WTC11 (cell line): ENCODE measurements at regions not wholly inside any gene's neighbourhood (a gene's known extent, or its start where the extent isn't known, plus 50 kb on each side); places are given as distances from the start of the nearest gene placed in this dataset.

Experiments
- ATAC-seq: fragments of 200-7000 bp; cut with Tn5 transposase; 2 replicates; pipeline ENCODE4 v1.10.0; 2021; ENCODE audit warnings: mild to moderate bottlenecking, moderate library complexity
- CTCF ChIA-PET: fragments of 300-600 bp; sonication (Branson Sonifier 250); formaldehyde crosslinking; loops from one replicate; lab custom pipeline; 2021; ENCODE audit warnings: antibody characterized with exemption; lab: Charles Lee
- POLR2A ChIA-PET: fragments of 350-600 bp; sonication (Branson Sonifier 250); formaldehyde crosslinking; loops from one replicate; lab custom pipeline; 2021; ENCODE audit warnings: antibody characterized with exemption; lab: Charles Lee
- DNase-seq: peaks from one replicate; pipeline ENCODE4 v3.0.0; 2021; ENCODE audit warnings: low spot score
- H3K27ac Mint-ChIP-seq: 2 replicates; pipeline ENCODE4 v1.8.0; 2021; ENCODE audit warnings: mixed read lengths
- H3K27me3 Mint-ChIP-seq: 2 replicates; pipeline ENCODE4 v1.8.0; 2021; ENCODE audit warnings: low read depth, mild to moderate bottlenecking, moderate library complexity, mixed read lengths
- H3K36me3 Mint-ChIP-seq: 2 replicates; pipeline ENCODE4 v1.8.0; 2021; ENCODE audit warnings: mixed read lengths
- H3K4me1 Mint-ChIP-seq: 2 replicates; pipeline ENCODE4 v1.8.0; 2022; ENCODE audit warnings: mixed read lengths
- H3K4me3 Mint-ChIP-seq: 2 replicates; pipeline ENCODE4 v1.8.0; 2021; ENCODE audit warnings: mild to moderate bottlenecking, moderate library complexity, mixed read lengths
- H3K9me3 Mint-ChIP-seq: 2 replicates; pipeline ENCODE4 v1.8.0; 2021; ENCODE audit warnings: mixed read lengths
- ELF4 ChIP-seq: sonication (generic); formaldehyde crosslinking; IDR thresholded peaks from 2 replicates; pipeline ENCODE4 v1.8.1; 2022; ENCODE audit warnings: low read depth, mild to moderate bottlenecking, moderate library complexity, missing genetic modification reagents
- FOXJ3 ChIP-seq: sonication (generic); formaldehyde crosslinking; IDR thresholded peaks from 2 replicates; pipeline ENCODE4 v1.9.0; 2021; ENCODE audit warnings: missing genetic modification reagents, mild to moderate bottlenecking, borderline replicate concordance
- GTF2I ChIP-seq: fragments of 250-450 bp; sonication (Bioruptor Pico); conservative IDR thresholded peaks from 2 replicates; pipeline ENCODE4 v1.4.0; 2021; ENCODE audit warnings: mild to moderate bottlenecking
- JAZF1 ChIP-seq: fragments of 250-450 bp; sonication (Bioruptor Pico); IDR thresholded peaks from 2 replicates; pipeline ENCODE4 v1.9.0; 2021; ENCODE audit warnings: moderate library complexity, mild to moderate bottlenecking, inconsistent platforms
- KAT7 ChIP-seq: sonication (generic); formaldehyde crosslinking; IDR thresholded peaks from 2 replicates; pipeline ENCODE4 v1.8.1; 2023; ENCODE audit warnings: missing genetic modification reagents, mild to moderate bottlenecking, borderline replicate concordance
- NFATC4 ChIP-seq: fragments of 250-450 bp; sonication (Bioruptor Pico); IDR thresholded peaks from 2 replicates; pipeline ENCODE4 v1.9.0; 2021; ENCODE audit warnings: mild to moderate bottlenecking
- NR1H2 ChIP-seq: sonication (generic); formaldehyde crosslinking; IDR thresholded peaks from 2 replicates; pipeline ENCODE4 v1.9.0; 2021; ENCODE audit warnings: mild to moderate bottlenecking, moderate library complexity, missing genetic modification reagents
- SMAD4 ChIP-seq: sonication (generic); formaldehyde crosslinking; IDR thresholded peaks from 2 replicates; pipeline ENCODE4 v1.8.0; 2022; ENCODE audit warnings: mild to moderate bottlenecking, missing genetic modification reagents
- ZBTB21 ChIP-seq: sonication (generic); formaldehyde crosslinking; IDR thresholded peaks from 2 replicates; pipeline ENCODE4 v1.8.1; 2023; ENCODE audit warnings: mild to moderate bottlenecking, missing genetic modification reagents, borderline replicate concordance
- ZNF396 ChIP-seq: fragments of 250-450 bp; sonication (Bioruptor Pico); IDR thresholded peaks from 2 replicates; pipeline ENCODE4 v1.8.0; 2021; ENCODE audit warnings: mild to moderate bottlenecking, moderate library complexity, borderline replicate concordance
- TF ChIP-seq, protein P1 (sequence below): fragments of 250-450 bp; sonication (Bioruptor Pico); IDR thresholded peaks from 2 replicates; pipeline ENCODE4 v2.1.2; 2022; ENCODE audit warnings: mild to moderate bottlenecking, moderate library complexity
- TF ChIP-seq, protein P2 (sequence below): sonication (generic); formaldehyde crosslinking; IDR thresholded peaks from 2 replicates; pipeline ENCODE4 v1.8.1; 2022; ENCODE audit warnings: mild to moderate bottlenecking, missing genetic modification reagents, moderate library complexity, borderline replicate concordance
- TF ChIP-seq, protein P3 (sequence below): sonication (generic); formaldehyde crosslinking; conservative IDR thresholded peaks from 2 replicates; pipeline ENCODE4 v1.8.1; 2022; ENCODE audit warnings: mild to moderate bottlenecking, missing genetic modification reagents
- TF ChIP-seq, protein P4 (sequence below): sonication (generic); formaldehyde crosslinking; IDR thresholded peaks from 2 replicates; pipeline ENCODE4 v1.8.0; 2023; ENCODE audit warnings: mild to moderate bottlenecking, missing genetic modification reagents
- TF ChIP-seq, protein P5 (sequence below): fragments of 250-450 bp; sonication (Bioruptor Pico); IDR thresholded peaks from 2 replicates; pipeline ENCODE4 v1.9.0; 2021; ENCODE audit warnings: moderate library complexity, mild to moderate bottlenecking, inconsistent platforms, borderline replicate concordance
- TF ChIP-seq, protein P6 (sequence below): sonication (generic); formaldehyde crosslinking; IDR thresholded peaks from 2 replicates; pipeline ENCODE4 v1.8.1; 2023; ENCODE audit warnings: mild to moderate bottlenecking, missing genetic modification reagents, moderate library complexity

DNA sequence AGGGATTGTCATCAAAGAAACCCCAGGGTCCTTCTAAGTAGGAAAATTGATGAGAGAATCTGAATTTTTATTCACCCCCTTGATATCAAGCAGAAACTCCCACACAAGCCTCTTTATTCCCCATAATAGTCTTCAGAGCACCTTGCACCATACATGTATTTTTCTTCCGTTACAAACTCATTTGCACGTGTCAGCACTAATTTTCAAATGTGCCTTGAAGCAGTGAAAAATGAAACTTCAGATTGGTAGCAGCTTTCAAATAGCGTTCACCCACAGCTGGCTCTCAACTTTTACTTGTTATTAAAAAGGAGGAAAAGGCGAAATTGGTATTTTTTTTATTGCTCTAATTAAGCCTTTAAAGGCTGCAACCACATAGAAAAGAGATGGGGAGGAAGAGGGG lies 343.0 kb upstream of the TENM4 start:
- DNase-seq (no peak), ATAC-seq (no peak)
- H3K9me3 Mint-ChIP-seq: 0 out of 2 replicates have a peak, but pooled peaks cover 3% of the 10 kb centered on the region
- H3K4me3 Mint-ChIP-seq: no peak overlapping the region
- CTCF ChIA-PET: no interaction called here
- peaks cover 5% of the 10 kb centered on the region for H3K4me1 Mint-ChIP-seq
- POLR2A ChIA-PET: no interaction called here
- no peak overlapping the region for H3K27ac Mint-ChIP-seq
- TF ChIP-seq, protein P1, sequence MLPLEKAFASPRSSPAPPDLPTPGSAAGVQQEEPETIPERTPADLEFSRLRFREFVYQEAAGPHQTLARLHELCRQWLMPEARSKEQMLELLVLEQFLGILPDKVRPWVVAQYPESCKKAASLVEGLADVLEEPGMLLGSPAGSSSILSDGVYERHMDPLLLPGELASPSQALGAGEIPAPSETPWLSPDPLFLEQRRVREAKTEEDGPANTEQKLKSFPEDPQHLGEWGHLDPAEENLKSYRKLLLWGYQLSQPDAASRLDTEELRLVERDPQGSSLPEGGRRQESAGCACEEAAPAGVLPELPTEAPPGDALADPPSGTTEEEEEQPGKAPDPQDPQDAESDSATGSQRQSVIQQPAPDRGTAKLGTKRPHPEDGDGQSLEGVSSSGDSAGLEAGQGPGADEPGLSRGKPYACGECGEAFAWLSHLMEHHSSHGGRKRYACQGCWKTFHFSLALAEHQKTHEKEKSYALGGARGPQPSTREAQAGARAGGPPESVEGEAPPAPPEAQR (CRISPR knock-in tag): no peak
- H3K27me3 Mint-ChIP-seq: no peaks in the 10 kb centered on the region
- H3K36me3 Mint-ChIP-seq: no peaks in the 10 kb centered on the region

DNA sequence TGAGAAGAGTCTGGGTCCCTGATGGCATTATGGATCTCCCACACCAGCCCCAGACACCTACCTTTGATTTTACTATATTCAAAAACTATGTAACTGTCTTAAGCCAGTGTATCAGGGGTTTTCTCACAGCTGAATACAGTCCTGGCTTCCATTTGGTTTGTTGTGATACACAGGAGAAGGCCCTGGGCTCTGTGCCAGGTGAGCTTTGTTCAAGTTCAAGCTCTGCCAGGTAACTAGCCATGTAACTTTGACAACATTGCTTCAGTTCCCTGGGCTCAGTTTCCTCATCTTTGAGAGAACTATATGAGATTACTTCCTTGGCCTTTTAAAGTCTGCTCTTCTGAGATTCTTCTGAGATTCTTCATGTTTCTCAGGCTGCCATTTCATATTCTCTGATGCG lies 327.5 kb upstream of the TENM4 start:
- Mint-ChIP-seq H3K4me3 (no peak overlapping the region), H3K9me3 (no peaks in the 10 kb centered on the region), H3K36me3 (no peaks in the 10 kb centered on the region), H3K27ac (no peak overlapping the region), H3K4me1 (no peaks in the 10 kb centered on the region), H3K27me3 (peaks cover 3% of the 10 kb centered on the region; the same call in 1 of the 2 replicates)
- ChIA-PET CTCF (no interaction called here), POLR2A (no interaction called here)
- TF ChIP-seq, protein P2, sequence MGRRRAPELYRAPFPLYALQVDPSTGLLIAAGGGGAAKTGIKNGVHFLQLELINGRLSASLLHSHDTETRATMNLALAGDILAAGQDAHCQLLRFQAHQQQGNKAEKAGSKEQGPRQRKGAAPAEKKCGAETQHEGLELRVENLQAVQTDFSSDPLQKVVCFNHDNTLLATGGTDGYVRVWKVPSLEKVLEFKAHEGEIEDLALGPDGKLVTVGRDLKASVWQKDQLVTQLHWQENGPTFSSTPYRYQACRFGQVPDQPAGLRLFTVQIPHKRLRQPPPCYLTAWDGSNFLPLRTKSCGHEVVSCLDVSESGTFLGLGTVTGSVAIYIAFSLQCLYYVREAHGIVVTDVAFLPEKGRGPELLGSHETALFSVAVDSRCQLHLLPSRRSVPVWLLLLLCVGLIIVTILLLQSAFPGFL (CRISPR knock-in tag): no peak
- no peak for TF ChIP-seq ZBTB21 (CRISPR knock-in tag)
- TF ChIP-seq SMAD4 (CRISPR knock-in tag): no peak
- no peak for TF ChIP-seq FOXJ3
- TF ChIP-seq GTF2I (CRISPR knock-in tag): no peak
- no peak for TF ChIP-seq NFATC4 (CRISPR knock-in tag)
- TF ChIP-seq, protein P3, sequence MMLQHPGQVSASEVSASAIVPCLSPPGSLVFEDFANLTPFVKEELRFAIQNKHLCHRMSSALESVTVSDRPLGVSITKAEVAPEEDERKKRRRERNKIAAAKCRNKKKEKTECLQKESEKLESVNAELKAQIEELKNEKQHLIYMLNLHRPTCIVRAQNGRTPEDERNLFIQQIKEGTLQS: no peak
- TF ChIP-seq, protein P4, sequence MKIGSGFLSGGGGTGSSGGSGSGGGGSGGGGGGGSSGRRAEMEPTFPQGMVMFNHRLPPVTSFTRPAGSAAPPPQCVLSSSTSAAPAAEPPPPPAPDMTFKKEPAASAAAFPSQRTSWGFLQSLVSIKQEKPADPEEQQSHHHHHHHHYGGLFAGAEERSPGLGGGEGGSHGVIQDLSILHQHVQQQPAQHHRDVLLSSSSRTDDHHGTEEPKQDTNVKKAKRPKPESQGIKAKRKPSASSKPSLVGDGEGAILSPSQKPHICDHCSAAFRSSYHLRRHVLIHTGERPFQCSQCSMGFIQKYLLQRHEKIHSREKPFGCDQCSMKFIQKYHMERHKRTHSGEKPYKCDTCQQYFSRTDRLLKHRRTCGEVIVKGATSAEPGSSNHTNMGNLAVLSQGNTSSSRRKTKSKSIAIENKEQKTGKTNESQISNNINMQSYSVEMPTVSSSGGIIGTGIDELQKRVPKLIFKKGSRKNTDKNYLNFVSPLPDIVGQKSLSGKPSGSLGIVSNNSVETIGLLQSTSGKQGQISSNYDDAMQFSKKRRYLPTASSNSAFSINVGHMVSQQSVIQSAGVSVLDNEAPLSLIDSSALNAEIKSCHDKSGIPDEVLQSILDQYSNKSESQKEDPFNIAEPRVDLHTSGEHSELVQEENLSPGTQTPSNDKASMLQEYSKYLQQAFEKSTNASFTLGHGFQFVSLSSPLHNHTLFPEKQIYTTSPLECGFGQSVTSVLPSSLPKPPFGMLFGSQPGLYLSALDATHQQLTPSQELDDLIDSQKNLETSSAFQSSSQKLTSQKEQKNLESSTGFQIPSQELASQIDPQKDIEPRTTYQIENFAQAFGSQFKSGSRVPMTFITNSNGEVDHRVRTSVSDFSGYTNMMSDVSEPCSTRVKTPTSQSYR: no peak
- TF ChIP-seq, protein P5, sequence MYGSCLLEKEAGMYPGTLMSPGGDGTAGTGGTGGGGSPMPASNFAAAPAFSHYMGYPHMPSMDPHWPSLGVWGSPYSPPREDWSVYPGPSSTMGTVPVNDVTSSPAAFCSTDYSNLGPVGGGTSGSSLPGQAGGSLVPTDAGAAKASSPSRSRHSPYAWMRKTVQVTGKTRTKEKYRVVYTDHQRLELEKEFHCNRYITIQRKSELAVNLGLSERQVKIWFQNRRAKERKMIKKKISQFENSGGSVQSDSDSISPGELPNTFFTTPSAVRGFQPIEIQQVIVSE: no peak
- no peak for TF ChIP-seq ELF4 (CRISPR knock-in tag)
- TF ChIP-seq, protein P6, sequence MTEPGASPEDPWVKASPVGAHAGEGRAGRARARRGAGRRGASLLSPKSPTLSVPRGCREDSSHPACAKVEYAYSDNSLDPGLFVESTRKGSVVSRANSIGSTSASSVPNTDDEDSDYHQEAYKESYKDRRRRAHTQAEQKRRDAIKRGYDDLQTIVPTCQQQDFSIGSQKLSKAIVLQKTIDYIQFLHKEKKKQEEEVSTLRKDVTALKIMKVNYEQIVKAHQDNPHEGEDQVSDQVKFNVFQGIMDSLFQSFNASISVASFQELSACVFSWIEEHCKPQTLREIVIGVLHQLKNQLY (CRISPR knock-in tag): no peak
- TF ChIP-seq ZNF396 (CRISPR knock-in tag): no peak
- no peak for TF ChIP-seq JAZF1 (CRISPR knock-in tag)
- TF ChIP-seq KAT7 (CRISPR knock-in tag): no peak
- no peak for TF ChIP-seq NR1H2 (CRISPR knock-in tag)
- no peak for ATAC-seq
- no peak for DNase-seq
